Gastroesophageal sphincter (tissue), 3 donors: ENCODE measurements at regions not wholly inside any gene's neighbourhood (a gene's known extent, or its start where the extent isn't known, plus 50 kb on each side); places are given as distances from the start of the nearest gene placed in this dataset.

Experiments
- CTCF ChIP-seq, 4 experiments: fragments of 200-600 bp in 2 of 4; fragments of 450-650 bp in 2 of 4; sonication (generic) in 1 of 4; IDR thresholded peaks; one replicate each; pipeline ENCODE4 v1.5.1; 2017 to 2019; ENCODE audit warnings: antibody characterized with exemption in 4 of 4, mild to moderate bottlenecking in 2 of 4, moderate library complexity in 2 of 4
- POLR2A ChIP-seq, 2 donors: fragments of 450-650 bp; IDR thresholded peaks; one replicate each; pipeline ENCODE4 v1.6.1; 2017; ENCODE audit warnings: antibody characterized with exemption in 2 of 2, mild to moderate bottlenecking in 2 of 2, moderate library complexity in 1 of 2
- POLR2AphosphoS5 ChIP-seq: sonication (generic); formaldehyde crosslinking; IDR thresholded peaks from one replicate; pipeline ENCODE4 v1.6.1; 2017; ENCODE audit warnings: antibody characterized with exemption

GRCh38 chr5:93870649-93871048 is 129.2 kb upstream of the POU5F2 start:
- TF ChIP-seq CTCF (IDR thresholded peaks at IDR 0.05) (no peak), POLR2AphosphoS5 (no peak), POLR2A (IDR thresholded peaks at IDR 0.05) (no peak)
